ENCODE measurements at regions not wholly inside any gene's neighbourhood (a gene's known extent, or its start where the extent isn't known, plus 50 kb on each side); places are given as distances from the start of the nearest gene placed in this dataset.

- TF ChIP-seq CTCF (IDR thresholded peaks at IDR 0.05 in 4 of 5, conservative IDR thresholded peaks at IDR 0.05 in 1 of 5) (no peak), POLR2A (IDR thresholded peaks at IDR 0.05) (no peak)
Observed at GRCh38 chr2:220491670-220492069, 864.2 kb downstream of the SLC4A3 start.

All from gastrocnemius medialis (tissue), 4 donors.